SJSA1 (cell line): ENCODE measurements at regions not wholly inside any gene's neighbourhood (a gene's known extent, or its start where the extent isn't known, plus 50 kb on each side); places are given as distances from the start of the nearest gene placed in this dataset.
"Not testable (repeated sequence)": the region's sequence is repeated elsewhere in the genome, so short reads cannot be mapped to it uniquely, and the experiment has no call there.

Experiments
- DNase-seq, 2 experiments: peaks; one replicate each; pipeline ENCODE4 v3.0.0-alpha.2; 2015 to 2020; ENCODE audit warnings: low spot score in 2 of 2, low read depth in 1 of 2
- H3K27ac ChIP-seq: fragments of 250-450 bp; sonication (Bioruptor Pico); 2 replicates; pipeline ENCODE4 v1.5.1; 2020; ENCODE audit warnings: mild to moderate bottlenecking, moderate library complexity
- H3K27me3 ChIP-seq: fragments of 250-450 bp; sonication (Bioruptor Pico); replicated peaks from 2 replicates; pipeline ENCODE4 v1.5.1; 2020; ENCODE audit warnings: mild to moderate bottlenecking, moderate library complexity
- H3K36me3 ChIP-seq: fragments of 250-450 bp; sonication (Bioruptor Pico); 2 replicates; pipeline ENCODE4 v1.5.1; 2020; ENCODE audit warnings: mild to moderate bottlenecking
- H3K4me1 ChIP-seq: fragments of 250-450 bp; sonication (Bioruptor Pico); replicated peaks from 2 replicates; pipeline ENCODE4 v1.6.1; 2021; ENCODE audit warnings: mild to moderate bottlenecking
- H3K4me3 ChIP-seq: fragments of 250-450 bp; sonication (Bioruptor Pico); 2 replicates; pipeline ENCODE4 v1.5.1; 2020; ENCODE audit warnings: mild to moderate bottlenecking
- H3K9me3 ChIP-seq: fragments of 250-450 bp; sonication (Bioruptor Pico); replicated peaks from 2 replicates; pipeline ENCODE4 v1.5.1; 2020; ENCODE audit warnings: mild to moderate bottlenecking

- Histone ChIP-seq H3K9me3 (no peaks in the 10 kb centered on the region), H3K27me3 (no peaks in the 10 kb centered on the region), H3K4me1 (no peaks in the 10 kb centered on the region), H3K4me3 (no peak overlapping the region), H3K36me3 (no peaks in the 10 kb centered on the region), H3K27ac (no peak overlapping the region)
- DNase-seq, result no peak
Observed at GRCh38 chr15:91393186-91393585, 293.1 kb downstream of the SV2B start.

- Histone ChIP-seq H3K4me1 (no peaks in the 10 kb centered on the region), H3K4me3 (no peak overlapping the region), H3K36me3 (no peaks in the 10 kb centered on the region), H3K9me3 (no peaks in the 10 kb centered on the region), H3K27me3 (no peaks in the 10 kb centered on the region; the same call in 1 of the 2 replicates), H3K27ac (no peak overlapping the region)
- DNase-seq, result no peak
Observed at GRCh38 chr15:91400481-91400880, 300.4 kb downstream of the SV2B start.

GRCh38 chr15:91407269-91407889 is 307.3 kb downstream of the SV2B start:
- H3K4me1 ChIP-seq, result 0 out of 2 replicates have a peak, but pooled peaks cover 3% of the 10 kb centered on the region
- H3K9me3 ChIP-seq, result no peaks in the 10 kb centered on the region
- no peak overlapping the region for H3K4me3 ChIP-seq
- no peak overlapping the region for H3K27ac ChIP-seq
- H3K27me3 ChIP-seq, result no peaks in the 10 kb centered on the region; the same call in 1 of the 2 replicates
- DNase-seq, result no peak
- no peaks in the 10 kb centered on the region for H3K36me3 ChIP-seq

GRCh38 chr15:91408476-91409076 is 308.5 kb downstream of the SV2B start:
- no peaks in the 10 kb centered on the region for H3K9me3 ChIP-seq
- no peak overlapping the region for H3K4me3 ChIP-seq
- H3K4me1 ChIP-seq, result 0 out of 2 replicates have a peak, but pooled peaks cover 3% of the 10 kb centered on the region
- no peak for DNase-seq
- no peaks in the 10 kb centered on the region for H3K36me3 ChIP-seq
- no peaks in the 10 kb centered on the region for H3K27me3 ChIP-seq
- no peak overlapping the region for H3K27ac ChIP-seq

- H3K27ac ChIP-seq, result no peak overlapping the region
- H3K4me3 ChIP-seq, result no peak overlapping the region
- no peaks in the 10 kb centered on the region for H3K27me3 ChIP-seq
- no peak for DNase-seq
- H3K36me3 ChIP-seq, result no peaks in the 10 kb centered on the region
- 0 out of 2 replicates have a peak, but pooled peaks cover 3% of the 10 kb centered on the region for H3K4me1 ChIP-seq
- H3K9me3 ChIP-seq, result no peaks in the 10 kb centered on the region
Observed at GRCh38 chr15:91409387-91409786, 309.3 kb downstream of the SV2B start.

- Histone ChIP-seq H3K27ac (no peak overlapping the region), H3K36me3 (no peaks in the 10 kb centered on the region), H3K9me3 (no peaks in the 10 kb centered on the region), H3K4me1 (0 out of 2 replicates have a peak, but pooled peaks cover 3% of the 10 kb centered on the region), H3K4me3 (no peak overlapping the region), H3K27me3 (no peaks in the 10 kb centered on the region)
- no peak for DNase-seq
Observed at GRCh38 chr15:91411586-91411985, 311.5 kb downstream of the SV2B start.

- Histone ChIP-seq H3K36me3 (no peaks in the 10 kb centered on the region), H3K27me3 (no peaks in the 10 kb centered on the region), H3K9me3 (no peaks in the 10 kb centered on the region), H3K4me1 (no peaks in the 10 kb centered on the region), H3K27ac (no peak overlapping the region), H3K4me3 (no peak overlapping the region)
- DNase-seq, result no peak
Observed at GRCh38 chr15:91412138-91412928, 312.3 kb downstream of the SV2B start.

GRCh38 chr15:91413142-91413541 is 313.1 kb downstream of the SV2B start:
- no peak overlapping the region for H3K27ac ChIP-seq

GRCh38 chr15:91414124-91414523 is 314.1 kb downstream of the SV2B start:
- no peaks in the 10 kb centered on the region for H3K36me3 ChIP-seq
- DNase-seq, result no peak
- no peaks in the 10 kb centered on the region for H3K4me1 ChIP-seq
- H3K9me3 ChIP-seq, result no peaks in the 10 kb centered on the region
- H3K27ac ChIP-seq, result no peak overlapping the region
- H3K4me3 ChIP-seq, result no peak overlapping the region
- no peaks in the 10 kb centered on the region for H3K27me3 ChIP-seq

More at GRCh38 chr15:91413142-91413541, 313.1 kb downstream of the SV2B start:
- no peak for DNase-seq
- no peak overlapping the region for H3K4me3 ChIP-seq
- H3K4me1 ChIP-seq, result no peaks in the 10 kb centered on the region
- H3K27me3 ChIP-seq, result no peaks in the 10 kb centered on the region
- no peaks in the 10 kb centered on the region for H3K36me3 ChIP-seq
- no peaks in the 10 kb centered on the region for H3K9me3 ChIP-seq

- H3K4me3 ChIP-seq, H3K4me1 ChIP-seq, H3K27me3 ChIP-seq, H3K27ac ChIP-seq, H3K9me3 ChIP-seq, DNase-seq, H3K36me3 ChIP-seq: not testable (repeated sequence)
Observed at GRCh38 chr15:91415258-91415657, 315.2 kb downstream of the SV2B start.

- Histone ChIP-seq H3K27ac (no peak overlapping the region), H3K27me3 (no peaks in the 10 kb centered on the region), H3K36me3 (no peaks in the 10 kb centered on the region), H3K4me3 (no peak overlapping the region), H3K9me3 (no peaks in the 10 kb centered on the region), H3K4me1 (no peaks in the 10 kb centered on the region)
- no peak for DNase-seq
Observed at GRCh38 chr15:91420689-91421088, 320.6 kb downstream of the SV2B start.

- Histone ChIP-seq H3K4me1 (no peaks in the 10 kb centered on the region), H3K36me3 (no peaks in the 10 kb centered on the region), H3K4me3 (no peak overlapping the region), H3K27ac (no peak overlapping the region), H3K27me3 (no peaks in the 10 kb centered on the region), H3K9me3 (no peaks in the 10 kb centered on the region)
- DNase-seq, result no peak
Observed at GRCh38 chr15:91422797-91423196, 322.7 kb downstream of the SV2B start.

- no peak for DNase-seq
- Histone ChIP-seq H3K9me3 (no peaks in the 10 kb centered on the region), H3K4me3 (no peak overlapping the region), H3K27ac (no peak overlapping the region), H3K4me1 (no peaks in the 10 kb centered on the region), H3K27me3 (no peaks in the 10 kb centered on the region), H3K36me3 (no peaks in the 10 kb centered on the region)
Observed at GRCh38 chr15:91424001-91424400, 323.9 kb downstream of the SV2B start.

GRCh38 chr15:91426412-91426811 is 326.4 kb downstream of the SV2B start:
- no peaks in the 10 kb centered on the region for H3K4me1 ChIP-seq
- no peaks in the 10 kb centered on the region for H3K27me3 ChIP-seq
- no peak overlapping the region for H3K27ac ChIP-seq
- H3K4me3 ChIP-seq, result no peak overlapping the region
- DNase-seq, result no peak
- no peaks in the 10 kb centered on the region for H3K9me3 ChIP-seq
- H3K36me3 ChIP-seq, result no peaks in the 10 kb centered on the region
